ENCODE measurements at regions not wholly inside any gene's neighbourhood (a gene's known extent, or its start where the extent isn't known, plus 50 kb on each side); places are given as distances from the start of the nearest gene placed in this dataset.

GRCh38 chr11:28770806-28771205 is 662.6 kb downstream of the METTL15 start:
- Histone ChIP-seq H3K36me3 (ENCODE audit: insufficient read depth, low read length) (no peaks in the 10 kb centered on the region), H2AFZ (ENCODE audit: low read length) (no peak overlapping the region), H3K4me3 (ENCODE audit: low read length, poor library complexity, severe bottlenecking) (no peak overlapping the region), H4K20me1 (ENCODE audit: insufficient read depth, low read length, poor library complexity, severe bottlenecking) (no peaks in the 10 kb centered on the region), H3K9ac (ENCODE audit: low read depth, low read length, poor library complexity, severe bottlenecking) (no peak overlapping the region), H3K4me1 (ENCODE audit: insufficient read depth, low read length, poor library complexity, severe bottlenecking) (no peaks in the 10 kb centered on the region), H3K79me2 (ENCODE audit: insufficient read depth, low read length) (no peaks in the 10 kb centered on the region), H3K9me3 (ENCODE audit: insufficient read depth, low read depth, low read length) (no peaks in the 10 kb centered on the region; the same call in 1 of the 2 replicates), H3K9me2 (replicated peaks; ENCODE audit: low read depth, low read length) (no peaks in the 10 kb centered on the region), H3K27me3 (ENCODE audit: insufficient read depth, low read length, poor library complexity, severe bottlenecking) (no peaks in the 10 kb centered on the region), H3F3A (ENCODE audit: low read depth) (no peaks in the 10 kb centered on the region), H3K4me2 (ENCODE audit: low read depth, low read length, poor library complexity, severe bottlenecking) (no peak overlapping the region)
- no peak for TF ChIP-seq CTCF (conservative IDR thresholded peaks at IDR 0.05; ENCODE audit: low read length)

- Histone ChIP-seq H3K4me3 (ENCODE audit: low read length, poor library complexity, severe bottlenecking) (no peak overlapping the region), H2AFZ (ENCODE audit: low read length) (no peak overlapping the region), H3K36me3 (ENCODE audit: insufficient read depth, low read length) (no peaks in the 10 kb centered on the region), H3K79me2 (ENCODE audit: insufficient read depth, low read length) (no peaks in the 10 kb centered on the region), H3F3A (ENCODE audit: low read depth) (no peaks in the 10 kb centered on the region), H3K4me2 (ENCODE audit: low read depth, low read length, poor library complexity, severe bottlenecking) (no peak overlapping the region), H3K9ac (ENCODE audit: low read depth, low read length, poor library complexity, severe bottlenecking) (no peak overlapping the region), H3K9me3 (ENCODE audit: insufficient read depth, low read depth, low read length) (no peaks in the 10 kb centered on the region), H4K20me1 (ENCODE audit: insufficient read depth, low read length, poor library complexity, severe bottlenecking) (no peaks in the 10 kb centered on the region), H3K27me3 (ENCODE audit: insufficient read depth, low read length, poor library complexity, severe bottlenecking) (no peaks in the 10 kb centered on the region), H3K9me2 (replicated peaks; ENCODE audit: low read depth, low read length) (no peaks in the 10 kb centered on the region), H3K4me1 (ENCODE audit: insufficient read depth, low read length, poor library complexity, severe bottlenecking) (no peaks in the 10 kb centered on the region)
- no peak for TF ChIP-seq EZH2phosphoT487 (IDR thresholded peaks at IDR 0.05; ENCODE audit: borderline replicate concordance)
- no peak for TF ChIP-seq CTCF (conservative IDR thresholded peaks at IDR 0.05; ENCODE audit: low read length)
Observed at GRCh38 chr11:28767574-28767973, 659.4 kb downstream of the METTL15 start.

- Histone ChIP-seq H3K9me2 (replicated peaks; ENCODE audit: low read depth, low read length) (no peaks in the 10 kb centered on the region), H3K4me1 (ENCODE audit: insufficient read depth, low read length, poor library complexity, severe bottlenecking) (no peaks in the 10 kb centered on the region), H3K79me2 (ENCODE audit: insufficient read depth, low read length) (no peaks in the 10 kb centered on the region), H3K4me2 (ENCODE audit: low read depth, low read length, poor library complexity, severe bottlenecking) (no peak overlapping the region), H4K20me1 (ENCODE audit: insufficient read depth, low read length, poor library complexity, severe bottlenecking) (no peaks in the 10 kb centered on the region), H3F3A (ENCODE audit: low read depth) (no peaks in the 10 kb centered on the region), H2AFZ (ENCODE audit: low read length) (no peak overlapping the region), H3K9me3 (ENCODE audit: insufficient read depth, low read depth, low read length) (no peaks in the 10 kb centered on the region), H3K27me3 (ENCODE audit: insufficient read depth, low read length, poor library complexity, severe bottlenecking) (no peaks in the 10 kb centered on the region), H3K4me3 (ENCODE audit: low read length, poor library complexity, severe bottlenecking) (no peak overlapping the region), H3K9ac (ENCODE audit: low read depth, low read length, poor library complexity, severe bottlenecking) (no peak overlapping the region), H3K36me3 (ENCODE audit: insufficient read depth, low read length) (no peaks in the 10 kb centered on the region)
- TF ChIP-seq CTCF (conservative IDR thresholded peaks at IDR 0.05; ENCODE audit: low read length) (no peak), EZH2phosphoT487 (IDR thresholded peaks at IDR 0.05; ENCODE audit: borderline replicate concordance) (no peak)
Observed at GRCh38 chr11:28763876-28764275, 655.7 kb downstream of the METTL15 start.

Measured in Loucy (cell line).